ENCODE measurements at regions not wholly inside any gene's neighbourhood (a gene's known extent, or its start where the extent isn't known, plus 50 kb on each side); places are given as distances from the start of the nearest gene placed in this dataset.

- H3K9me1 ChIP-seq (replicated peaks; ENCODE audit: control insufficient read depth, extremely low read depth, insufficient read depth, low read length) = no peaks in the 10 kb centered on the region
- dilution Hi-C loops (cut with MboI; ENCODE audit: extremely low pct_ligation_motif_present, low sequenced_read_pairs) (no loop called here), intact Hi-C loops (cut with micrococcal nuclease) (no loop called here)
- H3K4me2 ChIP-seq (ENCODE audit: insufficient read depth, low read length) = no peak overlapping the region
- ChIA-PET POLR2A (no interaction called here), CTCF (interaction anchor here (1.2 kb wide), 1 partner anchor 11 kb away, joined by 4 read pairs; no protein-coding TSS in a partner anchor)
- no TSS peak for BruUV-seq (replicated peaks)
- H3K36me3 ChIP-seq (ENCODE audit: control insufficient read depth in 2 of 2, extremely low read depth in 1 of 2, insufficient read depth in 2 of 2, low read length in 2 of 2) = no peaks in the 10 kb centered on the region
- no peak overlapping the region for H3K4me3 ChIP-seq (replicated peaks in 1 of 3; ENCODE audit: insufficient read depth in 1 of 3, low read depth in 1 of 3, low read length in 3 of 3)
- H3K4me1 ChIP-seq (ENCODE audit: control insufficient read depth, extremely low read depth, insufficient read depth, low read length) = peaks cover 10% of the 10 kb centered on the region
- FAIRE-seq (no peak), DNase-seq (ENCODE audit: low read depth, low spot score) (no peak)
- no peak overlapping the region for H3K27ac ChIP-seq (ENCODE audit: insufficient read depth, low read depth, low read length)
- H3K9me3 ChIP-seq (replicated peaks; ENCODE audit: control insufficient read depth, insufficient read depth, low read length) = no peaks in the 10 kb centered on the region
- no peak overlapping the region for H2AFZ ChIP-seq (ENCODE audit: low read depth, low read length)
- H3K27me3 ChIP-seq (ENCODE audit: control insufficient read depth in 2 of 2, insufficient read depth in 2 of 2, low read length in 2 of 2) = no peaks in the 10 kb centered on the region
- H3K9ac ChIP-seq (replicated peaks; ENCODE audit: extremely low read depth, insufficient read depth, low read length) = no peak overlapping the region
- no peaks in the 10 kb centered on the region for H4K20me1 ChIP-seq (replicated peaks; ENCODE audit: control insufficient read depth, extremely low read depth, insufficient read depth, low read length)
- H3K79me2 ChIP-seq (ENCODE audit: control insufficient read depth, insufficient read depth, low read length) = no peaks in the 10 kb centered on the region
- TF ChIP-seq FOS (IDR thresholded peaks at IDR 0.05; ENCODE audit: borderline replicate concordance, insufficient read depth, low read length) (no peak), POLR2AphosphoS5 (IDR thresholded peaks at IDR 0.05; ENCODE audit: insufficient read depth, low read depth, low read length) (no peak), POLR2A (IDR thresholded peaks at IDR 0.05; ENCODE audit: low read depth, low read length) (no peak), JUN (IDR thresholded peaks at IDR 0.05; ENCODE audit: borderline replicate concordance, insufficient read depth, insufficient read length, low read depth) (no peak), EZH2 (IDR thresholded peaks at IDR 0.05; ENCODE audit: borderline replicate concordance, low read depth, low read length, severe bottlenecking) (no peak), MYC (IDR thresholded peaks at IDR 0.05; ENCODE audit: low read depth, low read length) (no peak), GATA2 (IDR thresholded peaks at IDR 0.05; ENCODE audit: insufficient read depth, insufficient read length, low read depth, low read length) (no peak), CTCF (IDR thresholded peaks at IDR 0.05; ENCODE audit: extremely low read depth in 1 of 2, insufficient read depth in 1 of 2, low read depth in 1 of 2, low read length in 2 of 2) (no peak), MAX (IDR thresholded peaks at IDR 0.05; ENCODE audit: insufficient read depth, insufficient read length) (no peak)
Measured at GRCh38 chr3:153617463-153617862, 455.4 kb downstream of the RAP2B start.
